Peyer's patch (tissue), 4 donors: ENCODE measurements at regions not wholly inside any gene's neighbourhood (a gene's known extent, or its start where the extent isn't known, plus 50 kb on each side); places are given as distances from the start of the nearest gene placed in this dataset.

Source experiments
- DNase-seq, 3 donors: peaks; one replicate each; pipeline ENCODE4 v3.0.0-alpha.2; 2017 to 2019
- H3K27ac ChIP-seq, 4 donors: fragments of 200-600 bp; sonication (generic); one replicate each; pipeline ENCODE4 v1.5.1; 2016 to 2019
- H3K27me3 ChIP-seq, 2 donors: fragments of 200-600 bp; sonication (generic); one replicate each; pipeline ENCODE4 v1.5.1; 2019
- H3K36me3 ChIP-seq, 3 donors: fragments of 200-600 bp; sonication (generic); one replicate each; pipeline ENCODE4 v1.5.1; 2016 to 2019
- H3K4me1 ChIP-seq, 4 donors: fragments of 200-600 bp; sonication (generic); one replicate each; pipeline ENCODE4 v1.5.1; 2016 to 2019
- H3K4me3 ChIP-seq, 4 donors: fragments of 200-600 bp; sonication (generic); 1 replicate in 3 of 4; 2 replicates in 1 of 4; pipeline ENCODE4 v1.5.1; 2016 to 2019; ENCODE audit warnings: mild to moderate bottlenecking in 1 of 4
- H3K9me3 ChIP-seq, 4 donors: fragments of 200-600 bp; sonication (generic); one replicate each; pipeline ENCODE4 v1.5.1; 2016 to 2019; ENCODE audit warnings: mild to moderate bottlenecking in 1 of 4
- CTCF ChIP-seq, 6 experiments: fragments of 450-650 bp in 4 of 6; fragments of 200-600 bp in 2 of 6; sonication (generic) in 1 of 6; IDR thresholded peaks; one replicate each; pipeline ENCODE4 v1.5.1; 2017 to 2019; ENCODE audit warnings: antibody characterized with exemption in 6 of 6, mild to moderate bottlenecking in 3 of 6, moderate library complexity in 1 of 6
- POLR2A ChIP-seq, 2 donors: fragments of 450-650 bp; IDR thresholded peaks; one replicate each; pipeline ENCODE4 v1.5.1; 2017; ENCODE audit warnings: antibody characterized with exemption in 2 of 2, mild to moderate bottlenecking in 2 of 2, moderate library complexity in 2 of 2

GRCh38 chr7:67387851-67388250 is 391.2 kb downstream of the TYW1 start:
- TF ChIP-seq POLR2A (IDR thresholded peaks at IDR 0.05) (no peak), CTCF (IDR thresholded peaks at IDR 0.05) (no peak)
- no peak for DNase-seq
- H3K9me3 ChIP-seq: no peaks in the 10 kb centered on the region

GRCh38 chr7:67391168-67391567 is 394.5 kb downstream of the TYW1 start:
- H3K27me3 ChIP-seq: no peaks in the 10 kb centered on the region
- H3K36me3 ChIP-seq: no peaks in the 10 kb centered on the region
- H3K9me3 ChIP-seq: no peaks in the 10 kb centered on the region
- TF ChIP-seq POLR2A (IDR thresholded peaks at IDR 0.05) (no peak), CTCF (IDR thresholded peaks at IDR 0.05) (no peak)
- DNase-seq: no peak
- H3K4me1 ChIP-seq: no peaks in the 10 kb centered on the region
- no peak overlapping the region for H3K4me3 ChIP-seq
- no peak overlapping the region for H3K27ac ChIP-seq

More at GRCh38 chr7:67387851-67388250, 391.2 kb downstream of the TYW1 start:
- Histone ChIP-seq H3K27ac (no peak overlapping the region), H3K4me3 (no peak overlapping the region), H3K4me1 (no peaks in the 10 kb centered on the region), H3K27me3 (no peaks in the 10 kb centered on the region), H3K36me3 (no peaks in the 10 kb centered on the region)

- no peak for TF ChIP-seq CTCF (IDR thresholded peaks at IDR 0.05)
- no peak for TF ChIP-seq POLR2A (IDR thresholded peaks at IDR 0.05)
- H3K9me3 ChIP-seq: peaks cover 0 to 2% (median under 1%) of the 10 kb centered on the region in 4 donors
- no peaks in the 10 kb centered on the region for H3K4me1 ChIP-seq
- H3K27me3 ChIP-seq: no peaks in the 10 kb centered on the region
- no peaks in the 10 kb centered on the region for H3K36me3 ChIP-seq
- H3K4me3 ChIP-seq: no peak overlapping the region
- no peak for DNase-seq
- no peak overlapping the region for H3K27ac ChIP-seq
Measured at GRCh38 chr7:67392596-67393438, 396.2 kb downstream of the TYW1 start.

- H3K9me3 ChIP-seq: peaks cover 0 to 6% (median 2%) of the 10 kb centered on the region in 4 donors
- H3K27ac ChIP-seq: no peak overlapping the region
- H3K4me1 ChIP-seq: no peaks in the 10 kb centered on the region
- no peak overlapping the region for H3K4me3 ChIP-seq
- H3K36me3 ChIP-seq: no peaks in the 10 kb centered on the region
- H3K27me3 ChIP-seq: no peaks in the 10 kb centered on the region
- TF ChIP-seq CTCF (IDR thresholded peaks at IDR 0.05) (no peak), POLR2A (IDR thresholded peaks at IDR 0.05) (no peak)
- no peak for DNase-seq
Measured at GRCh38 chr7:67393903-67394302, 397.3 kb downstream of the TYW1 start.

- no peaks in the 10 kb centered on the region for H3K36me3 ChIP-seq
- H3K27me3 ChIP-seq: no peaks in the 10 kb centered on the region
- H3K4me3 ChIP-seq: no peak overlapping the region
- H3K9me3 ChIP-seq: peaks cover 0 to 6% (median 2%) of the 10 kb centered on the region in 4 donors
- no peaks in the 10 kb centered on the region for H3K4me1 ChIP-seq
- TF ChIP-seq CTCF (IDR thresholded peaks at IDR 0.05) (no peak), POLR2A (IDR thresholded peaks at IDR 0.05) (no peak)
- H3K27ac ChIP-seq: no peak overlapping the region
- DNase-seq: no peak
Measured at GRCh38 chr7:67398916-67399315, 402.3 kb downstream of the TYW1 start.
